Endothelial cell (in vitro differentiated cells): ENCODE measurements at regions not wholly inside any gene's neighbourhood (a gene's known extent, or its start where the extent isn't known, plus 50 kb on each side); places are given as distances from the start of the nearest gene placed in this dataset.
"Not testable (repeated sequence)": the region's sequence is repeated elsewhere in the genome, so short reads cannot be mapped to it uniquely, and the experiment has no call there.

ENCODE experiments used
- DNase-seq: peaks from one replicate; pipeline ENCODE4 v3.0.0; 2021; ENCODE audit warnings: low spot score
- H3K27ac Mint-ChIP-seq: one replicate; pipeline ENCODE4 v1.8.0; 2021; ENCODE audit warnings: mixed read lengths, inconsistent platforms; ENCODE audit not compliant: unreplicated experiment
- H3K27me3 Mint-ChIP-seq: one replicate; pipeline ENCODE4 v1.8.0; 2021; ENCODE audit warnings: mild to moderate bottlenecking, moderate library complexity, mixed read lengths, inconsistent platforms; ENCODE audit not compliant: unreplicated experiment
- H3K36me3 Mint-ChIP-seq: one replicate; pipeline ENCODE4 v1.8.0; 2021; ENCODE audit warnings: mild to moderate bottlenecking, low read depth, mixed read lengths, inconsistent platforms; ENCODE audit not compliant: unreplicated experiment
- H3K4me1 Mint-ChIP-seq: one replicate; pipeline ENCODE4 v1.8.0; 2021; ENCODE audit warnings: mild to moderate bottlenecking, mixed read lengths, inconsistent platforms; ENCODE audit not compliant: unreplicated experiment
- H3K4me3 Mint-ChIP-seq: one replicate; pipeline ENCODE4 v1.8.0; 2021; ENCODE audit warnings: mild to moderate bottlenecking, mixed read lengths, inconsistent platforms; ENCODE audit not compliant: unreplicated experiment
- H3K9me3 Mint-ChIP-seq: one replicate; pipeline ENCODE4 v1.8.0; 2021; ENCODE audit warnings: mixed read lengths, inconsistent platforms; ENCODE audit not compliant: unreplicated experiment
- CTCF ChIP-seq: fragments of 200-600 bp; sonication (generic); IDR thresholded peaks from one replicate; pipeline ENCODE4 v1.5.0; 2021; ENCODE audit warnings: antibody characterized with exemption; ENCODE audit not compliant: unreplicated experiment

- Mint-ChIP-seq H3K27ac (no peak overlapping the region), H3K4me3 (no peak overlapping the region), H3K27me3 (no peaks in the 10 kb centered on the region), H3K4me1 (no peaks in the 10 kb centered on the region), H3K9me3 (no peaks in the 10 kb centered on the region), H3K36me3 (no peaks in the 10 kb centered on the region)
- DNase-seq, result no peak
- no peak for TF ChIP-seq CTCF
These were observed 168.4 kb upstream of the TPRG1 start for GRCh38 chr3:189003410-189003809.

- H3K27ac Mint-ChIP-seq, result no peak overlapping the region
- no peak for DNase-seq
- peaks cover 17% of the 10 kb centered on the region for H3K36me3 Mint-ChIP-seq
- H3K27me3 Mint-ChIP-seq, result peaks cover 1% of the 10 kb centered on the region
- H3K4me3 Mint-ChIP-seq, result no peak overlapping the region
- H3K4me1 Mint-ChIP-seq, result no peaks in the 10 kb centered on the region
- TF ChIP-seq CTCF, result no peak
- H3K9me3 Mint-ChIP-seq, result peaks cover 6% of the 10 kb centered on the region
These were observed 158.4 kb upstream of the TPRG1 start for GRCh38 chr3:189013224-189013888.

- peaks cover 17% of the 10 kb centered on the region for H3K36me3 Mint-ChIP-seq
- TF ChIP-seq CTCF, result no peak
- H3K27me3 Mint-ChIP-seq, result peaks cover 1% of the 10 kb centered on the region
- no peaks in the 10 kb centered on the region for H3K4me1 Mint-ChIP-seq
- no peak overlapping the region for H3K4me3 Mint-ChIP-seq
- peaks cover 6% of the 10 kb centered on the region for H3K9me3 Mint-ChIP-seq
- no peak for DNase-seq
- H3K27ac Mint-ChIP-seq, result no peak overlapping the region
These were observed 157.2 kb upstream of the TPRG1 start for GRCh38 chr3:189014526-189014925.

- not testable (repeated sequence) for H3K27me3 Mint-ChIP-seq, H3K27ac Mint-ChIP-seq, H3K9me3 Mint-ChIP-seq, H3K4me3 Mint-ChIP-seq, H3K36me3 Mint-ChIP-seq, DNase-seq, H3K4me1 Mint-ChIP-seq
These were observed 148.9 kb upstream of the TPRG1 start for GRCh38 chr3:189022576-189023466.

GRCh38 chr3:189025866-189026265, 145.9 kb upstream of the TPRG1 start:
- no peak for DNase-seq
- Mint-ChIP-seq H3K27ac (no peak overlapping the region), H3K4me3 (no peak overlapping the region), H3K27me3 (peaks cover 2% of the 10 kb centered on the region), H3K36me3 (peaks cover 6% of the 10 kb centered on the region), H3K9me3 (no peaks in the 10 kb centered on the region), H3K4me1 (peaks cover 4% of the 10 kb centered on the region)
- no peak for TF ChIP-seq CTCF
